AG04450 (cell line): ENCODE measurements at regions not wholly inside any gene's neighbourhood (a gene's known extent, or its start where the extent isn't known, plus 50 kb on each side); places are given as distances from the start of the nearest gene placed in this dataset.

Source experiments
- CTCF ChIA-PET: fragments of 300-600, 350-600 bp; formaldehyde crosslinking; extraction: SDS; loops from one replicate; lab custom pipeline; 2022; ENCODE audit warnings: antibody characterized with exemption, inconsistent platforms; lab: Charles Lee
- POLR2A ChIA-PET: fragments of 350-600 bp; formaldehyde crosslinking; extraction: SDS; loops from one replicate; lab custom pipeline; 2021; ENCODE audit warnings: antibody characterized with exemption, inconsistent platforms; lab: Yijun Ruan, JAX
- DNase-seq: peaks from one replicate; pipeline ENCODE4 v3.0.0-alpha.2; 2011; ENCODE audit warnings: low read depth, low spot score
- H3K27ac ChIP-seq: one replicate; pipeline ENCODE4 v1.5.1; 2012; ENCODE audit warnings: low read depth, low read length, control low read depth
- H3K27me3 ChIP-seq: one replicate; pipeline ENCODE4 v1.6.0; 2012; ENCODE audit warnings: low read length; ENCODE audit not compliant: control insufficient read depth, insufficient read depth
- H3K4me3 ChIP-seq: 2 replicates; pipeline ENCODE4 v1.5.1; 2011; ENCODE audit warnings: mild to moderate bottlenecking, low read depth, low read length, control low read depth
- H3K9me3 ChIP-seq: 2 replicates; pipeline ENCODE4 v1.5.1; 2012; ENCODE audit warnings: low read length; ENCODE audit not compliant: control insufficient read depth, insufficient read depth
- CTCF ChIP-seq: IDR thresholded peaks from 2 replicates; pipeline ENCODE4 v1.5.1; 2011; ENCODE audit warnings: low read depth, low read length, control low read depth, inconsistent platforms

GRCh38 chr3:82474711-82475110, 713.3 kb upstream of the GBE1 start:
- Histone ChIP-seq H3K9me3 (peaks cover 3% of the 10 kb centered on the region; the same call in 1 of the 2 replicates), H3K27me3 (no peaks in the 10 kb centered on the region), H3K4me3 (no peak overlapping the region), H3K27ac (no peak overlapping the region)
- POLR2A ChIA-PET: no interaction called here
- no peak for TF ChIP-seq CTCF
- CTCF ChIA-PET: no interaction called here
- DNase-seq: no peak

GRCh38 chr3:82473864-82474541, 712.6 kb upstream of the GBE1 start:
- DNase-seq: no peak
- Histone ChIP-seq H3K27ac (no peak overlapping the region), H3K4me3 (no peak overlapping the region), H3K9me3 (peaks cover 3% of the 10 kb centered on the region; the same call in 1 of the 2 replicates), H3K27me3 (no peaks in the 10 kb centered on the region)
- no peak for TF ChIP-seq CTCF
- ChIA-PET POLR2A (no interaction called here), CTCF (no interaction called here)

GRCh38 chr3:82467051-82467450, 705.6 kb upstream of the GBE1 start:
- Histone ChIP-seq H3K4me3 (no peak overlapping the region), H3K9me3 (peaks cover 5% of the 10 kb centered on the region; the same call in 1 of the 2 replicates), H3K27ac (no peak overlapping the region), H3K27me3 (no peaks in the 10 kb centered on the region)
- no peak for DNase-seq
- CTCF ChIA-PET: no interaction called here
- TF ChIP-seq CTCF: no peak
- POLR2A ChIA-PET: no interaction called here

GRCh38 chr3:82462977-82463376, 701.5 kb upstream of the GBE1 start:
- H3K27me3 ChIP-seq: no peaks in the 10 kb centered on the region
- DNase-seq: no peak
- no peak overlapping the region for H3K4me3 ChIP-seq
- ChIA-PET CTCF (no interaction called here), POLR2A (no interaction called here)
- H3K27ac ChIP-seq: no peak overlapping the region
- peaks cover 10% of the 10 kb centered on the region for H3K9me3 ChIP-seq
- no peak for TF ChIP-seq CTCF

- DNase-seq: no peak
- no peak for TF ChIP-seq CTCF
- Histone ChIP-seq H3K27ac (no peak overlapping the region), H3K4me3 (no peak overlapping the region), H3K27me3 (no peaks in the 10 kb centered on the region), H3K9me3 (peaks cover 10% of the 10 kb centered on the region)
- POLR2A ChIA-PET: no interaction called here
- CTCF ChIA-PET: no interaction called here
Observed at GRCh38 chr3:82461049-82461889, 699.8 kb upstream of the GBE1 start.
